ENCODE measurements at regions not wholly inside any gene's neighbourhood (a gene's known extent, or its start where the extent isn't known, plus 50 kb on each side); places are given as distances from the start of the nearest gene placed in this dataset.

GRCh38 chr2:236979664-236980063 is 106.0 kb upstream of the COPS8 start (continued):
- TF ChIP-seq PAXIP1 (CRISPR knock-in tag; conservative IDR thresholded peaks at IDR 0.05), result peak; percentile 82
- TF ChIP-seq RBM39 (IDR thresholded peaks at IDR 0.05; ENCODE audit: low read depth, low read length, poor library complexity, severe bottlenecking), result no peak
- TF ChIP-seq ZBTB10 (CRISPR knock-in tag; IDR thresholded peaks at IDR 0.05; ENCODE audit: borderline replicate concordance), result peak; percentile 77
- no peak for TF ChIP-seq EHMT2 (IDR thresholded peaks at IDR 0.05; ENCODE audit: borderline replicate concordance, low read depth, low read length)
- TF ChIP-seq ZBTB2 (CRISPR knock-in tag; IDR thresholded peaks at IDR 0.05; ENCODE audit: low read depth), result no peak
- TF ChIP-seq KLF9 (CRISPR knock-in tag; IDR thresholded peaks at IDR 0.05; ENCODE audit: low read depth), result no peak
- TF ChIP-seq PLRG1 (conservative IDR thresholded peaks at IDR 0.05), result no peak
- TF ChIP-seq SMC3 (IDR thresholded peaks at IDR 0.05; ENCODE audit: low read length), result no peak
- TF ChIP-seq SNRNP70 (IDR thresholded peaks at IDR 0.05; ENCODE audit: low read depth, low read length), result no peak
- no peak for TF ChIP-seq ZMYM3 (CRISPR knock-in tag; IDR thresholded peaks at IDR 0.05)
- no peak for TF ChIP-seq ZNF687 (CRISPR knock-in tag; IDR thresholded peaks at IDR 0.05)
- TF ChIP-seq THAP11 (CRISPR knock-in tag; IDR thresholded peaks at IDR 0.05), result no peak
- TF ChIP-seq DRAP1 (CRISPR knock-in tag; IDR thresholded peaks at IDR 0.05), result no peak
- TF ChIP-seq FOXJ3 (CRISPR knock-in tag; IDR thresholded peaks at IDR 0.05; ENCODE audit: borderline replicate concordance), result peak; percentile 42; the same call in 1 of the 2 replicates
- no peak for TF ChIP-seq ZKSCAN8 (CRISPR knock-in tag; IDR thresholded peaks at IDR 0.05; ENCODE audit: borderline replicate concordance)
- TF ChIP-seq ZNF674 (CRISPR knock-in tag; IDR thresholded peaks at IDR 0.05; ENCODE audit: low read depth), result no peak
- no peak for TF ChIP-seq ZNF33A (CRISPR knock-in tag; IDR thresholded peaks at IDR 0.05; ENCODE audit: borderline replicate concordance)

All from HepG2 (cell line).